KOPT-K1 (cell line): ENCODE measurements at regions not wholly inside any gene's neighbourhood (a gene's known extent, or its start where the extent isn't known, plus 50 kb on each side); places are given as distances from the start of the nearest gene placed in this dataset.
"Not testable (repeated sequence)": the region's sequence is repeated elsewhere in the genome, so short reads cannot be mapped to it uniquely, and the experiment has no call there.

Experiments
- H3K27ac ChIP-seq: fragments of 200-600 bp; sonication (generic); 2 replicates; pipeline ENCODE4 v1.5.1; 2016; ENCODE audit warnings: antibody characterized with exemption, mild to moderate bottlenecking, low read depth, low read length; ENCODE audit not compliant: poor library complexity, severe bottlenecking
- H3K36me3 ChIP-seq: fragments of 200-600 bp; sonication (generic); 2 replicates; pipeline ENCODE4 v1.5.1; 2017; ENCODE audit warnings: antibody characterized with exemption, mild to moderate bottlenecking, low read length, moderate library complexity; ENCODE audit not compliant: insufficient read depth
- H3K9me3 ChIP-seq: fragments of 200-600 bp; sonication (generic); 2 replicates; pipeline ENCODE4 v1.5.1; 2017; ENCODE audit warnings: antibody characterized with exemption, low read length, mild to moderate bottlenecking; ENCODE audit not compliant: insufficient read depth, poor library complexity, severe bottlenecking

GRCh38 chr1:168416220-168416619 lies 127.6 kb downstream of the XCL2 start:
- Histone ChIP-seq H3K9me3 (no peaks in the 10 kb centered on the region), H3K27ac (no peak overlapping the region), H3K36me3 (no peaks in the 10 kb centered on the region)

GRCh38 chr1:168414914-168415313 lies 128.9 kb downstream of the XCL2 start:
- no peak overlapping the region for H3K27ac ChIP-seq
- no peaks in the 10 kb centered on the region for H3K9me3 ChIP-seq
- no peaks in the 10 kb centered on the region for H3K36me3 ChIP-seq

GRCh38 chr1:168410464-168410863 lies 129.8 kb downstream of the TBX19 start:
- H3K9me3 ChIP-seq: peaks cover 20% of the 10 kb centered on the region
- H3K27ac ChIP-seq: no peak overlapping the region
- H3K36me3 ChIP-seq: no peaks in the 10 kb centered on the region

- no peaks in the 10 kb centered on the region for H3K36me3 ChIP-seq
- H3K9me3 ChIP-seq: peaks cover 21% of the 10 kb centered on the region
- no peak overlapping the region for H3K27ac ChIP-seq
Measured at GRCh38 chr1:168408884-168409283, 128.2 kb downstream of the TBX19 start.

GRCh38 chr1:168408539-168408865 lies 127.8 kb downstream of the TBX19 start:
- peaks cover 21% of the 10 kb centered on the region for H3K9me3 ChIP-seq
- peak overlapping the region; percentile 42 for H3K27ac ChIP-seq
- no peaks in the 10 kb centered on the region for H3K36me3 ChIP-seq

GRCh38 chr1:168407832-168408538 lies 127.3 kb downstream of the TBX19 start:
- H3K27ac ChIP-seq: peak overlapping the region; percentile 42
- H3K9me3 ChIP-seq: peaks cover 21% of the 10 kb centered on the region
- H3K36me3 ChIP-seq: no peaks in the 10 kb centered on the region

GRCh38 chr1:168405906-168406549 lies 125.4 kb downstream of the TBX19 start:
- peaks cover 21% of the 10 kb centered on the region for H3K9me3 ChIP-seq
- no peak overlapping the region for H3K27ac ChIP-seq
- no peaks in the 10 kb centered on the region for H3K36me3 ChIP-seq

GRCh38 chr1:168403140-168403539 lies 122.5 kb downstream of the TBX19 start:
- H3K36me3 ChIP-seq: no peaks in the 10 kb centered on the region
- peaks cover 21% of the 10 kb centered on the region for H3K9me3 ChIP-seq
- H3K27ac ChIP-seq: no peak overlapping the region

- not testable (repeated sequence) for H3K36me3 ChIP-seq, H3K27ac ChIP-seq
- H3K9me3 ChIP-seq: peaks cover 21% of the 10 kb centered on the region
Measured at GRCh38 chr1:168402466-168402865, 121.8 kb downstream of the TBX19 start.

GRCh38 chr1:168401341-168401740 lies 120.7 kb downstream of the TBX19 start:
- Histone ChIP-seq H3K36me3 (no peaks in the 10 kb centered on the region), H3K27ac (no peak overlapping the region), H3K9me3 (peaks cover 10% of the 10 kb centered on the region)

GRCh38 chr1:168400139-168400538 lies 119.5 kb downstream of the TBX19 start:
- Histone ChIP-seq H3K36me3 (no peaks in the 10 kb centered on the region), H3K9me3 (no peaks in the 10 kb centered on the region), H3K27ac (no peak overlapping the region)

GRCh38 chr1:168397806-168398205 lies 117.1 kb downstream of the TBX19 start:
- Histone ChIP-seq H3K27ac (no peak overlapping the region), H3K36me3 (no peaks in the 10 kb centered on the region), H3K9me3 (no peaks in the 10 kb centered on the region)

GRCh38 chr1:168396940-168397684 lies 116.4 kb downstream of the TBX19 start:
- H3K27ac ChIP-seq: no peak overlapping the region
- H3K9me3 ChIP-seq: no peaks in the 10 kb centered on the region
- H3K36me3 ChIP-seq: no peaks in the 10 kb centered on the region

GRCh38 chr1:168396508-168396907 lies 115.8 kb downstream of the TBX19 start:
- H3K9me3 ChIP-seq: no peaks in the 10 kb centered on the region
- H3K27ac ChIP-seq: no peak overlapping the region
- no peaks in the 10 kb centered on the region for H3K36me3 ChIP-seq

- Histone ChIP-seq H3K9me3 (no peaks in the 10 kb centered on the region), H3K36me3 (no peaks in the 10 kb centered on the region), H3K27ac (no peak overlapping the region)
Measured at GRCh38 chr1:168394858-168395257, 114.2 kb downstream of the TBX19 start.
